Endodermal cell (in vitro differentiated cells): ENCODE measurements at regions not wholly inside any gene's neighbourhood (a gene's known extent, or its start where the extent isn't known, plus 50 kb on each side); places are given as distances from the start of the nearest gene placed in this dataset.
A peak's percentile ranks its signal among the peaks of the same experiment; 100 is the strongest.

ENCODE experiments used
- DNase-seq: peaks from one replicate; pipeline ENCODE4 v3.0.0-alpha.2; 2017
- H3K27ac ChIP-seq: 2 replicates; pipeline ENCODE4 v1.5.1; 2013; ENCODE audit warnings: mild to moderate bottlenecking, low read depth, low read length, moderate library complexity
- H3K27me3 ChIP-seq: 2 replicates; pipeline ENCODE4 v1.6.1; 2013; ENCODE audit warnings: mild to moderate bottlenecking, low read length, moderate library complexity; ENCODE audit not compliant: insufficient read depth, control insufficient read depth, poor library complexity, severe bottlenecking
- H3K36me3 ChIP-seq: 2 replicates; pipeline ENCODE4 v1.7.0; 2013; ENCODE audit warnings: mild to moderate bottlenecking, low read length, moderate library complexity; ENCODE audit not compliant: control insufficient read depth, insufficient read depth
- H3K4me1 ChIP-seq: one replicate; pipeline ENCODE4 v1.7.0; 2013; ENCODE audit warnings: low read length; ENCODE audit not compliant: control insufficient read depth, insufficient read depth
- H3K4me3 ChIP-seq: 2 replicates; pipeline ENCODE4 v1.5.1; 2013; ENCODE audit warnings: mild to moderate bottlenecking, low read length, moderate library complexity
- H3K9ac ChIP-seq: 2 replicates; pipeline ENCODE4 v1.6.1; 2013; ENCODE audit warnings: mild to moderate bottlenecking, low read length, moderate library complexity; ENCODE audit not compliant: poor library complexity, severe bottlenecking; ENCODE audit errors: extremely low read depth
- H3K9me3 ChIP-seq: 2 replicates; pipeline ENCODE4 v1.6.1; 2013; ENCODE audit warnings: mild to moderate bottlenecking, low read length, moderate library complexity; ENCODE audit not compliant: control insufficient read depth
- H3K27ac Mint-ChIP-seq: 2 replicates; pipeline ENCODE4 v1.8.0; 2020; ENCODE audit warnings: mixed read lengths
- H3K27me3 Mint-ChIP-seq: 2 replicates; pipeline ENCODE4 v1.8.0; 2021; ENCODE audit warnings: mild to moderate bottlenecking, mixed read lengths; ENCODE audit not compliant: insufficient read depth
- H3K36me3 Mint-ChIP-seq: 2 replicates; pipeline ENCODE4 v1.8.0; 2020; ENCODE audit warnings: low read depth, mixed read lengths
- H3K4me1 Mint-ChIP-seq: 2 replicates; pipeline ENCODE4 v1.8.0; 2020; ENCODE audit warnings: mixed read lengths
- H3K4me3 Mint-ChIP-seq: 2 replicates; pipeline ENCODE4 v1.8.0; 2020; ENCODE audit warnings: mild to moderate bottlenecking, moderate library complexity, mixed read lengths
- H3K9me3 Mint-ChIP-seq: 2 replicates; pipeline ENCODE4 v1.8.0; 2020; ENCODE audit warnings: mild to moderate bottlenecking, mixed read lengths
- CTCF ChIP-seq: fragments of 200-600 bp; sonication (generic); conservative IDR thresholded peaks from 2 replicates; pipeline ENCODE4 v1.5.0; 2021; ENCODE audit warnings: antibody characterized with exemption, mild to moderate bottlenecking
- WGBS, 2 experiments: methylation state at CpG; one replicate each; pipeline versions ENCODE4 v1.1.5 to v1.1.7; 2013; ENCODE audit warnings: missing lambda C conversion rate in 2 of 2, mixed read lengths in 1 of 2; ENCODE audit not compliant: insufficient coverage in 1 of 2, insufficient read length in 1 of 2; 5-methylcytosine and 5-hydroxymethylcytosine counted together

- no peaks in the 10 kb centered on the region for H3K9me3 ChIP-seq
- DNase-seq, result peak; percentile 57
- Mint-ChIP-seq H3K4me1 (no peaks in the 10 kb centered on the region), H3K4me3 (no peak overlapping the region), H3K27ac (no peak overlapping the region), H3K36me3 (no peaks in the 10 kb centered on the region), H3K9me3 (no peaks in the 10 kb centered on the region), H3K27me3 (no peaks in the 10 kb centered on the region)
- no peak overlapping the region for H3K27ac ChIP-seq
- H3K4me1 ChIP-seq, result no peaks in the 10 kb centered on the region
- no peaks in the 10 kb centered on the region for H3K36me3 ChIP-seq
- H3K9ac ChIP-seq, result no peak overlapping the region
- H3K4me3 ChIP-seq, result no peak overlapping the region
- H3K27me3 ChIP-seq, result no peaks in the 10 kb centered on the region
- WGBS, 2 experiments, result 80 to 83% methylated on average over 3 of the region's 3 CpGs
- no peak for TF ChIP-seq CTCF
Observed at GRCh38 chr12:84601483-84601882, 311.1 kb downstream of the SLC6A15 start.

- TF ChIP-seq CTCF, result no peak
- Mint-ChIP-seq H3K27me3 (no peaks in the 10 kb centered on the region), H3K9me3 (no peaks in the 10 kb centered on the region), H3K36me3 (no peaks in the 10 kb centered on the region), H3K27ac (no peak overlapping the region), H3K4me1 (no peaks in the 10 kb centered on the region), H3K4me3 (no peak overlapping the region)
- Histone ChIP-seq H3K27me3 (no peaks in the 10 kb centered on the region), H3K27ac (no peak overlapping the region), H3K9me3 (no peaks in the 10 kb centered on the region), H3K36me3 (no peaks in the 10 kb centered on the region), H3K4me1 (no peaks in the 10 kb centered on the region), H3K9ac (no peak overlapping the region), H3K4me3 (no peak overlapping the region)
- 80 to 83% methylated on average over 1 to 2 of the region's 2 CpGs for WGBS, 2 experiments
- DNase-seq, result no peak
Observed at GRCh38 chr12:84599539-84599938, 313.1 kb downstream of the SLC6A15 start.

GRCh38 chr12:84596266-84596665 is 316.3 kb downstream of the SLC6A15 start:
- no CpG with 5 or more reads among the region's 2 CpGs for WGBS, 2 experiments
- H3K9ac ChIP-seq, result no peak overlapping the region
- H3K9me3 Mint-ChIP-seq, result no peaks in the 10 kb centered on the region
- H3K4me1 ChIP-seq, result no peaks in the 10 kb centered on the region
- no peaks in the 10 kb centered on the region for H3K36me3 ChIP-seq
- H3K27me3 ChIP-seq, result no peaks in the 10 kb centered on the region
- no peak overlapping the region for H3K27ac Mint-ChIP-seq
- no peak overlapping the region for H3K4me3 ChIP-seq
- H3K36me3 Mint-ChIP-seq, result no peaks in the 10 kb centered on the region
- no peaks in the 10 kb centered on the region for H3K9me3 ChIP-seq
- H3K4me1 Mint-ChIP-seq, result no peaks in the 10 kb centered on the region
- H3K27me3 Mint-ChIP-seq, result no peaks in the 10 kb centered on the region
- H3K4me3 Mint-ChIP-seq, result no peak overlapping the region
- no peak for DNase-seq
- TF ChIP-seq CTCF, result no peak
- H3K27ac ChIP-seq, result no peak overlapping the region
